ENCODE measurements at regions not wholly inside any gene's neighbourhood (a gene's known extent, or its start where the extent isn't known, plus 50 kb on each side); places are given as distances from the start of the nearest gene placed in this dataset.
A peak's percentile ranks its signal among the peaks of the same experiment; 100 is the strongest.

DNA sequence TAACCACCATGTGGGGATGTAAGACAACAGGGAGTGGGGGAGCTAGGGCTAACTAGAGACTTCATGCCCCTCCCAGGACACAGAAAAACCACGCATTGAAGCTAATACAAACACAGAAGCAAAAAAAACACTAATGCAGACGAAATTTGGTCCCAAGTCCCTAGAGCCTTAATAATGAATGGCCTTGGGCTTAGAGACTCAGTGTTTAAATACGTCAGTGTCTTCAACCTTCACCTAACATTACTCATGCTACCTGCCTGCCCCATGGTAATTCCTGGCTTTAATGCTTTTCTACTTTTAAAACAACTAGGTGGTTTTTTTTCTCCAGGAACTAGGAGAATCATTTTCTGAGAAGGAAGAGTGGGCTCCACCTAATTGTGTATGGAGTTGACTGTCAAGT is 64.1 kb upstream of the ITSN2 start:
- Histone ChIP-seq H2AFZ (ENCODE audit: low read length) (no peak overlapping the region), H3K9me3 (replicated peaks in 1 of 2; ENCODE audit: control insufficient read depth in 2 of 2, insufficient read depth in 1 of 2, low read depth in 1 of 2, low read length in 2 of 2) (no peaks in the 10 kb centered on the region), H2BK5ac (ENCODE audit: low read length) (no peak overlapping the region), H3K14ac (ENCODE audit: low read length) (no peak overlapping the region), H3K9ac (ENCODE audit: low read depth, low read length, poor library complexity) (no peak overlapping the region), H4K91ac (ENCODE audit: low read depth, low read length, poor library complexity) (no peak overlapping the region), H2AK5ac (ENCODE audit: low read depth, low read length) (no peak overlapping the region), H3K4me1 (ENCODE audit: control insufficient read depth in 2 of 2, insufficient read depth in 1 of 2, low read depth in 1 of 2, low read length in 2 of 2) (peaks cover 0 to 4% of the 10 kb centered on the region in 2 donors), H4K8ac (ENCODE audit: low read depth, low read length) (no peak overlapping the region), H3K4me3 (ENCODE audit: low read length in 2 of 2) (no peak overlapping the region), H3K23ac (ENCODE audit: low read depth, low read length, poor library complexity) (no peak overlapping the region), H3K36me3 (replicated peaks in 1 of 2; ENCODE audit: control insufficient read depth in 2 of 2, insufficient read depth in 2 of 2, low read length in 2 of 2) (no peaks in the 10 kb centered on the region), H2BK12ac (ENCODE audit: low read length) (no peak overlapping the region), H3K4ac (ENCODE audit: low read length) (no peak overlapping the region), H3K18ac (ENCODE audit: low read length) (no peak overlapping the region), H3K27ac (replicated peaks; ENCODE audit: low read length) (no peak overlapping the region), H2BK15ac (ENCODE audit: low read length) (no peak overlapping the region), H3K4me2 (ENCODE audit: insufficient read depth, low read length, poor library complexity, severe bottlenecking) (no peak overlapping the region), H3K27me3 (ENCODE audit: control insufficient read depth in 3 of 3, insufficient read depth in 3 of 3, low read depth in 1 of 3, low read length in 3 of 3) (peaks cover 0 to 7% (median 0%) of the 10 kb centered on the region in 3 experiments), H3K79me1 (ENCODE audit: low read depth, low read length) (no peaks in the 10 kb centered on the region), H2BK120ac (ENCODE audit: low read depth, low read length) (no peak overlapping the region)
- WGBS, 2 donors (ENCODE audit: extremely low coverage in 2 of 2, insufficient read length in 2 of 2, insufficient replicate concordance in 1 of 2), result no CpG with 5 or more reads among the region's 3 CpGs
- no peak for DNase-seq (ENCODE audit: low spot score)

GRCh38 chr2:24423095-24423494 is 62.8 kb upstream of the ITSN2 start:
- Histone ChIP-seq H3K79me1 (ENCODE audit: low read depth, low read length) (no peaks in the 10 kb centered on the region), H3K14ac (ENCODE audit: low read length) (no peak overlapping the region), H3K18ac (ENCODE audit: low read length) (no peak overlapping the region), H2BK12ac (ENCODE audit: low read length) (no peak overlapping the region), H3K9me3 (replicated peaks in 1 of 2; ENCODE audit: control insufficient read depth in 2 of 2, insufficient read depth in 1 of 2, low read depth in 1 of 2, low read length in 2 of 2) (no peaks in the 10 kb centered on the region), H2AFZ (ENCODE audit: low read length) (peak overlapping the region; percentile 70), H2AK5ac (ENCODE audit: low read depth, low read length) (no peak overlapping the region), H3K9ac (ENCODE audit: low read depth, low read length, poor library complexity) (no peak overlapping the region), H3K4me2 (ENCODE audit: insufficient read depth, low read length, poor library complexity, severe bottlenecking) (no peak overlapping the region), H3K4me3 (ENCODE audit: low read length in 2 of 2) (no peak overlapping the region), H4K8ac (ENCODE audit: low read depth, low read length) (no peak overlapping the region), H2BK15ac (ENCODE audit: low read length) (no peak overlapping the region), H3K27me3 (ENCODE audit: control insufficient read depth in 3 of 3, insufficient read depth in 3 of 3, low read depth in 1 of 3, low read length in 3 of 3) (peaks cover 0 to 7% (median 0%) of the 10 kb centered on the region in 3 experiments), H3K27ac (replicated peaks; ENCODE audit: low read length) (no peak overlapping the region), H3K36me3 (replicated peaks in 1 of 2; ENCODE audit: control insufficient read depth in 2 of 2, insufficient read depth in 2 of 2, low read length in 2 of 2) (no peaks in the 10 kb centered on the region), H2BK120ac (ENCODE audit: low read depth, low read length) (no peak overlapping the region), H3K4ac (ENCODE audit: low read length) (no peak overlapping the region), H4K91ac (ENCODE audit: low read depth, low read length, poor library complexity) (no peak overlapping the region), H2BK5ac (ENCODE audit: low read length) (no peak overlapping the region), H3K23ac (ENCODE audit: low read depth, low read length, poor library complexity) (no peak overlapping the region), H3K4me1 (ENCODE audit: control insufficient read depth in 2 of 2, insufficient read depth in 1 of 2, low read depth in 1 of 2, low read length in 2 of 2) (peaks cover 0 to 4% of the 10 kb centered on the region in 2 donors)
- WGBS, 2 donors (ENCODE audit: extremely low coverage in 2 of 2, insufficient read length in 2 of 2, insufficient replicate concordance in 1 of 2), result no CpG with 5 or more reads among the region's 3 CpGs
- DNase-seq (ENCODE audit: low spot score), result no peak

DNA sequence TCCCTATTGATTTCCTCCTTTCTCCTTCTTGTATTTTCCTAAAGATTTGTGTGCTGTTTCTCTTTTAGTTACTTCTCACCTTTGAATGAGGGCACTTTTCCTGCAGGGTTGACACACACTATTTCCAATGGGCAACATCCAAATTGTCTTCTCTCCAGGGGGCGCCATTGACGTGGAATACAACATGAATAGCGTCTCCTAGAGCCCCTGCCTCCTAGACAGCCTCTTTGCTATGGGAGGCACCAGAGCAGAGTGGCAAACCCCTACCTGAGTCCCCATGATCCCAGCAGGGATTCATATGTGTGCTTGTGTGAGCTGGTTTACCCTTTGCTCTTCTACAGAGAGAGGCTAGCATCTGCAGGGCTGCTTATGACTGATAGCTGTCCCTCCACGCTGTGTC is 61.3 kb upstream of the ITSN2 start:
- DNase-seq (ENCODE audit: low spot score), result no peak

GRCh38 chr2:24420373-24420772 is 60.0 kb upstream of the ITSN2 start:
- Histone ChIP-seq H3K4me2 (ENCODE audit: insufficient read depth, low read length, poor library complexity, severe bottlenecking) (no peak overlapping the region), H3K14ac (ENCODE audit: low read length) (no peak overlapping the region), H3K9ac (ENCODE audit: low read depth, low read length, poor library complexity) (no peak overlapping the region), H2AK5ac (ENCODE audit: low read depth, low read length) (no peak overlapping the region), H3K18ac (ENCODE audit: low read length) (no peak overlapping the region), H3K27me3 (ENCODE audit: control insufficient read depth in 3 of 3, insufficient read depth in 3 of 3, low read depth in 1 of 3, low read length in 3 of 3) (peaks cover 0 to 7% (median 0%) of the 10 kb centered on the region in 3 experiments), H2BK12ac (ENCODE audit: low read length) (no peak overlapping the region), H2BK15ac (ENCODE audit: low read length) (no peak overlapping the region), H3K27ac (replicated peaks; ENCODE audit: low read length) (no peak overlapping the region), H3K4ac (ENCODE audit: low read length) (no peak overlapping the region), H3K4me1 (ENCODE audit: control insufficient read depth in 2 of 2, insufficient read depth in 1 of 2, low read depth in 1 of 2, low read length in 2 of 2) (peaks cover 0 to 4% of the 10 kb centered on the region in 2 donors), H2AFZ (ENCODE audit: low read length) (no peak overlapping the region), H3K9me3 (replicated peaks in 1 of 2; ENCODE audit: control insufficient read depth in 2 of 2, insufficient read depth in 1 of 2, low read depth in 1 of 2, low read length in 2 of 2) (no peaks in the 10 kb centered on the region), H3K36me3 (replicated peaks in 1 of 2; ENCODE audit: control insufficient read depth in 2 of 2, insufficient read depth in 2 of 2, low read length in 2 of 2) (no peaks in the 10 kb centered on the region), H3K4me3 (ENCODE audit: low read length in 2 of 2) (no peak overlapping the region), H3K79me1 (ENCODE audit: low read depth, low read length) (no peaks in the 10 kb centered on the region), H4K8ac (ENCODE audit: low read depth, low read length) (no peak overlapping the region), H3K23ac (ENCODE audit: low read depth, low read length, poor library complexity) (no peak overlapping the region), H2BK5ac (ENCODE audit: low read length) (no peak overlapping the region), H4K91ac (ENCODE audit: low read depth, low read length, poor library complexity) (no peak overlapping the region), H2BK120ac (ENCODE audit: low read depth, low read length) (no peak overlapping the region)
- WGBS, 2 donors (ENCODE audit: extremely low coverage in 2 of 2, insufficient read length in 2 of 2, insufficient replicate concordance in 1 of 2), result no CpG with 5 or more reads among the region's 1 CpG
- no peak for DNase-seq (ENCODE audit: low spot score)

More for the DNA sequence above, 61.3 kb upstream of the ITSN2 start:
- H3K4ac ChIP-seq (ENCODE audit: low read length), result no peak overlapping the region
- H3K79me1 ChIP-seq (ENCODE audit: low read depth, low read length), result no peaks in the 10 kb centered on the region
- no peaks in the 10 kb centered on the region for H3K9me3 ChIP-seq (replicated peaks in 1 of 2; ENCODE audit: control insufficient read depth in 2 of 2, insufficient read depth in 1 of 2, low read depth in 1 of 2, low read length in 2 of 2)
- no CpG with 5 or more reads among the region's 4 CpGs for WGBS, 2 donors (ENCODE audit: extremely low coverage in 2 of 2, insufficient read length in 2 of 2, insufficient replicate concordance in 1 of 2)
- H2BK12ac ChIP-seq (ENCODE audit: low read length), result no peak overlapping the region
- H2BK120ac ChIP-seq (ENCODE audit: low read depth, low read length), result no peak overlapping the region
- H3K14ac ChIP-seq (ENCODE audit: low read length), result no peak overlapping the region
- H3K23ac ChIP-seq (ENCODE audit: low read depth, low read length, poor library complexity), result no peak overlapping the region
- no peaks in the 10 kb centered on the region for H3K36me3 ChIP-seq (replicated peaks in 1 of 2; ENCODE audit: control insufficient read depth in 2 of 2, insufficient read depth in 2 of 2, low read length in 2 of 2)
- no peak overlapping the region for H2AFZ ChIP-seq (ENCODE audit: low read length)
- peak overlapping the region; percentile 63 for H3K18ac ChIP-seq (ENCODE audit: low read length)
- no peak overlapping the region for H3K4me3 ChIP-seq (ENCODE audit: low read length in 2 of 2)
- H2BK5ac ChIP-seq (ENCODE audit: low read length), result no peak overlapping the region
- no peak overlapping the region for H2BK15ac ChIP-seq (ENCODE audit: low read length)
- H3K27ac ChIP-seq (replicated peaks; ENCODE audit: low read length), result no peak overlapping the region
- H3K4me1 ChIP-seq (ENCODE audit: control insufficient read depth in 2 of 2, insufficient read depth in 1 of 2, low read depth in 1 of 2, low read length in 2 of 2), result peaks cover 0 to 4% of the 10 kb centered on the region in 2 donors
- H3K27me3 ChIP-seq (ENCODE audit: control insufficient read depth in 3 of 3, insufficient read depth in 3 of 3, low read depth in 1 of 3, low read length in 3 of 3), result peaks cover 0 to 7% (median 0%) of the 10 kb centered on the region in 3 experiments
- H4K8ac ChIP-seq (ENCODE audit: low read depth, low read length), result no peak overlapping the region
- no peak overlapping the region for H2AK5ac ChIP-seq (ENCODE audit: low read depth, low read length)
- no peak overlapping the region for H3K4me2 ChIP-seq (ENCODE audit: insufficient read depth, low read length, poor library complexity, severe bottlenecking)
- no peak overlapping the region for H4K91ac ChIP-seq (ENCODE audit: low read depth, low read length, poor library complexity)
- no peak overlapping the region for H3K9ac ChIP-seq (ENCODE audit: low read depth, low read length, poor library complexity)
